ENCODE measurements at regions not wholly inside any gene's neighbourhood (a gene's known extent, or its start where the extent isn't known, plus 50 kb on each side); places are given as distances from the start of the nearest gene placed in this dataset.

DNA sequence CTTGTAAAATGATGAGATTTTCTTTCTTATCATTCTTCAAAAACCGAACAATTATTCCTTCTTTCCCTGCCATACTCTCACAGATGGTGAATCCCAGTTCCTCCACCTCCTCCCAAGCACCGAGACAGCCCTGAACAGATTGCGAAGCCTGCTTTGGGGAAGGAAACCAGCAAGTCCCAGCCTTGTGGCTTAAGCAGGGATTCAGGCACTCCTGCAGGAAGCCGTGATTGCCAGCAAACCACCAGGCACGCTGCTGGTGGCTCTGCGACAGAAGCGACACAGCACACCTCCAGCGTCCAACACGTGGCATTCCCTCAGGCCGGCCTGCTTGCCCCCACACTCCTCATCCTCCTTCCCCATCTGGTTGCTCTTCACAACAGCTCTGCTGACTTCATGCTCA lies 237.7 kb downstream of the GXYLT1 start:
- no peak overlapping the region for H3K27ac ChIP-seq (ENCODE audit: low read length)
- H2AFZ ChIP-seq (ENCODE audit: low read length), result no peak overlapping the region
- no peak for ATAC-seq
- H3F3A ChIP-seq (ENCODE audit: low read length, unreplicated experiment), result no peaks in the 10 kb centered on the region
- no peaks in the 10 kb centered on the region for H3K9me3 ChIP-seq (ENCODE audit: low read length)
- H3K4me3 ChIP-seq (ENCODE audit: low read length), result no peak overlapping the region
- no peak for DNase-seq
- no peak overlapping the region for H3K4me2 ChIP-seq (ENCODE audit: low read length)
- H3K9me2 ChIP-seq (replicated peaks; ENCODE audit: low read length), result no peaks in the 10 kb centered on the region
- intact Hi-C loops (cut with micrococcal nuclease), result no loop called here
- peaks cover 14% of the 10 kb centered on the region for H3K27me3 ChIP-seq (ENCODE audit: low read length)
- BruUV-seq (replicated peaks), result no TSS peak
- H3K36me3 ChIP-seq (ENCODE audit: low read depth, low read length), result no peaks in the 10 kb centered on the region
- TF ChIP-seq, protein P1, sequence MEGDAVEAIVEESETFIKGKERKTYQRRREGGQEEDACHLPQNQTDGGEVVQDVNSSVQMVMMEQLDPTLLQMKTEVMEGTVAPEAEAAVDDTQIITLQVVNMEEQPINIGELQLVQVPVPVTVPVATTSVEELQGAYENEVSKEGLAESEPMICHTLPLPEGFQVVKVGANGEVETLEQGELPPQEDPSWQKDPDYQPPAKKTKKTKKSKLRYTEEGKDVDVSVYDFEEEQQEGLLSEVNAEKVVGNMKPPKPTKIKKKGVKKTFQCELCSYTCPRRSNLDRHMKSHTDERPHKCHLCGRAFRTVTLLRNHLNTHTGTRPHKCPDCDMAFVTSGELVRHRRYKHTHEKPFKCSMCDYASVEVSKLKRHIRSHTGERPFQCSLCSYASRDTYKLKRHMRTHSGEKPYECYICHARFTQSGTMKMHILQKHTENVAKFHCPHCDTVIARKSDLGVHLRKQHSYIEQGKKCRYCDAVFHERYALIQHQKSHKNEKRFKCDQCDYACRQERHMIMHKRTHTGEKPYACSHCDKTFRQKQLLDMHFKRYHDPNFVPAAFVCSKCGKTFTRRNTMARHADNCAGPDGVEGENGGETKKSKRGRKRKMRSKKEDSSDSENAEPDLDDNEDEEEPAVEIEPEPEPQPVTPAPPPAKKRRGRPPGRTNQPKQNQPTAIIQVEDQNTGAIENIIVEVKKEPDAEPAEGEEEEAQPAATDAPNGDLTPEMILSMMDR (conservative IDR thresholded peaks at IDR 0.05; ENCODE audit: low read depth, low read length), result no peak
- no peak for TF ChIP-seq EZH2phosphoT487 (IDR thresholded peaks at IDR 0.05; ENCODE audit: borderline replicate concordance, low read length)
- TF ChIP-seq EZH2 (IDR thresholded peaks at IDR 0.05; ENCODE audit: low read length, unreplicated experiment), result no peak
- H3K4me1 ChIP-seq (ENCODE audit: insufficient read depth, low read length), result no peaks in the 10 kb centered on the region
- no peak overlapping the region for H3K9ac ChIP-seq (ENCODE audit: low read length)
- no peaks in the 10 kb centered on the region for H3K79me2 ChIP-seq (ENCODE audit: low read length)
- no peaks in the 10 kb centered on the region for H4K20me1 ChIP-seq (ENCODE audit: low read length)
- POLR2A ChIA-PET (ENCODE audit: unreplicated experiment), result no interaction called here
- CTCF ChIA-PET, result no interaction called here

DNA sequence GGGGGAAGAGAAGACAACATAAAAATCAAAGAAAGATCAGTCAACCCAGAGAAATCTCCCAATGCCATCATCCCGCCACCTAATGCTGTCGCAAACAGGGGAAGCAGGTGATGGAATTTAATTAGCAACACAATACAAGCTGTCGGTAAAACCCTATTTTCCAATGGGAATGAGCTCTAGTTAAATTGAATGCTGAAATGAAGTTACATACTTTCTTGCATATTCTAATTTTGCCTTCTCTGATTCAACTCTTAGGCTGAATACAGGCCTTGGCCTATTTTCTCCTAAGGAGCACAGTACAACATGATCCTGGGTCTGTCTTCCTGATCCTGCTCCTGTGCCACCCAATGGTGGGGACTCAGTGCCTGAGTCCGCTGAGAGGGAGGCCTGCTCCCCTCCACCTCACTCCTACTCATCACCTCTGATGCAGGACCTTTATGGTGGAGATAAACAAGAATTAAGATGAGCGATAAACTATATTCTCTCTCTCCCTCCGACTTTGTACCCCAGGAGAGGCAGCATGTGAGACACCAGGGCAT lies 238.8 kb downstream of the GXYLT1 start:
- DNase-seq, result no peak
- ChIA-PET CTCF (interaction anchor here (0.6 kb wide), 1 partner anchor 1439 kb away, joined by 4 read pairs; no protein-coding TSS in a partner anchor), POLR2A (ENCODE audit: unreplicated experiment) (no interaction called here)
- Histone ChIP-seq H3K9ac (ENCODE audit: low read length) (no peak overlapping the region), H3K27me3 (ENCODE audit: low read length) (peaks cover 7% of the 10 kb centered on the region; the same call in 1 of the 2 replicates), H3K9me2 (replicated peaks; ENCODE audit: low read length) (no peaks in the 10 kb centered on the region), H3K36me3 (ENCODE audit: low read depth, low read length) (no peaks in the 10 kb centered on the region), H4K20me1 (ENCODE audit: low read length) (no peaks in the 10 kb centered on the region), H3K9me3 (ENCODE audit: low read length) (no peaks in the 10 kb centered on the region), H3K27ac (ENCODE audit: low read length) (no peak overlapping the region), H3K4me1 (ENCODE audit: insufficient read depth, low read length) (no peaks in the 10 kb centered on the region), H3K4me3 (ENCODE audit: low read length) (no peak overlapping the region), H3F3A (ENCODE audit: low read length, unreplicated experiment) (no peaks in the 10 kb centered on the region), H3K4me2 (ENCODE audit: low read length) (no peak overlapping the region), H2AFZ (ENCODE audit: low read length) (no peak overlapping the region), H3K79me2 (ENCODE audit: low read length) (no peaks in the 10 kb centered on the region)
- intact Hi-C loops (cut with micrococcal nuclease), result no loop called here
- TF ChIP-seq EZH2 (IDR thresholded peaks at IDR 0.05; ENCODE audit: low read length, unreplicated experiment) (no peak), EZH2phosphoT487 (IDR thresholded peaks at IDR 0.05; ENCODE audit: borderline replicate concordance, low read length) (no peak)
- TF ChIP-seq, protein P1 (conservative IDR thresholded peaks at IDR 0.05; ENCODE audit: low read depth, low read length), result no peak
- no TSS peak for BruUV-seq (replicated peaks)
- no peak for ATAC-seq

DNA sequence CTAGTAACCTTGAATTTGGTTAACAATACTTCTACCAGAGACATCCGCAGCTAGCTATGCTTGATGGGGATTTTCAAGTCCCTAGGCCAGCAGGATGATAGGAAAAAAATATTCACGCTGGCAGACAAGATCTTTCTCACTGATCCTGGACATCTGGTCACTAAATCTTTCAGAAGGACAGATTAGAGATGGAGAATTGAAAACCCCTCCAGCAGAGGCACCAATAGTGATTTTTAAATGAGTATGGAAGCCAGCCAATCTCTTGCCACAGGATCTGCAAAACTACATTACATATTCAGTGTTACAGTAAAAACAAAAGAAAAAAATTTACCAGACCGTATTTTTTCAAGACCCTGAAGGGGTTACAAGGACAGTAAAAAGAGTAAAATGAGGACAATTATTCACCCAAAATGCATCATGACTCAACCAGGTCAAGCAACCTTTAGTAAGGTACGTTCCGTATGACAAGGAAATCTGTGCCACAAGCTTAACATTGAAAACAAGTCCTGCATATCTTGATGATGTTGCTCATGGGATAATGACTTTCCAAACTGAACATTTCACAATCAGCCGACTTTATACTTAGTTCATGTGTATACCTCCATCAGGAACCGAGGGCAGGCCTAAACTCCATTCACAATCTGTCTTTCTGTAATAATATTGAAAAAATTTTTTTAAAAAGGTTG lies 239.5 kb downstream of the GXYLT1 start:
- Histone ChIP-seq H3K27me3 (ENCODE audit: low read length) (peaks cover under 1% of the 10 kb centered on the region; the same call in 1 of the 2 replicates), H4K20me1 (ENCODE audit: low read length) (no peaks in the 10 kb centered on the region), H3K27ac (ENCODE audit: low read length) (no peak overlapping the region), H3K4me1 (ENCODE audit: insufficient read depth, low read length) (no peaks in the 10 kb centered on the region), H3K9me3 (ENCODE audit: low read length) (no peaks in the 10 kb centered on the region), H2AFZ (ENCODE audit: low read length) (no peak overlapping the region), H3F3A (ENCODE audit: low read length, unreplicated experiment) (no peaks in the 10 kb centered on the region), H3K4me2 (ENCODE audit: low read length) (no peak overlapping the region), H3K9ac (ENCODE audit: low read length) (no peak overlapping the region), H3K36me3 (ENCODE audit: low read depth, low read length) (no peaks in the 10 kb centered on the region), H3K9me2 (replicated peaks; ENCODE audit: low read length) (no peaks in the 10 kb centered on the region), H3K4me3 (ENCODE audit: low read length) (no peak overlapping the region), H3K79me2 (ENCODE audit: low read length) (no peaks in the 10 kb centered on the region)
- TF ChIP-seq EZH2 (IDR thresholded peaks at IDR 0.05; ENCODE audit: low read length, unreplicated experiment) (no peak), EZH2phosphoT487 (IDR thresholded peaks at IDR 0.05; ENCODE audit: borderline replicate concordance, low read length) (no peak)
- TF ChIP-seq, protein P1 (conservative IDR thresholded peaks at IDR 0.05; ENCODE audit: low read depth, low read length), result no peak
- ChIA-PET CTCF (no interaction called here), POLR2A (ENCODE audit: unreplicated experiment) (no interaction called here)
- BruUV-seq (replicated peaks), result no TSS peak
- DNase-seq, result no peak
- intact Hi-C loops (cut with micrococcal nuclease), result no loop called here
- no peak for ATAC-seq

Measured in PC-3 (cell line).